AG09309 (cell line): ENCODE measurements at regions not wholly inside any gene's neighbourhood (a gene's known extent, or its start where the extent isn't known, plus 50 kb on each side); places are given as distances from the start of the nearest gene placed in this dataset.
"Not testable (repeated sequence)": the region's sequence is repeated elsewhere in the genome, so short reads cannot be mapped to it uniquely, and the experiment has no call there.

Experiments
- DNase-seq: peaks from one replicate; pipeline ENCODE4 v3.0.0-alpha.2; 2010; ENCODE audit warnings: low read depth
- H3K4me3 ChIP-seq: 2 replicates; pipeline ENCODE4 v1.5.1; 2011; ENCODE audit warnings: mild to moderate bottlenecking, low read depth, low read length, moderate library complexity; ENCODE audit not compliant: control insufficient read depth
- CTCF ChIP-seq: IDR thresholded peaks from 2 replicates; pipeline ENCODE4 v1.5.1; 2011; ENCODE audit warnings: mild to moderate bottlenecking, low read depth, low read length, inconsistent platforms; ENCODE audit not compliant: insufficient read depth, control insufficient read depth; ENCODE audit errors: missing control alignments

GRCh38 chr14:70254476-70254961 is 65.8 kb upstream of the SLC8A3 start:
- DNase-seq, result no peak
- peak overlapping the region; percentile 38 for H3K4me3 ChIP-seq
- TF ChIP-seq CTCF, result no peak

GRCh38 chr14:70253547-70253946 is 64.8 kb upstream of the SLC8A3 start:
- not testable (repeated sequence) for H3K4me3 ChIP-seq, DNase-seq

- no peak for DNase-seq
- no peak overlapping the region for H3K4me3 ChIP-seq
- no peak for TF ChIP-seq CTCF
Observed at GRCh38 chr14:70245026-70245425, 56.3 kb upstream of the SLC8A3 start.

GRCh38 chr14:70239802-70240201 is 51.1 kb upstream of the SLC8A3 start:
- TF ChIP-seq CTCF, result no peak
- no peak for DNase-seq
- no peak overlapping the region for H3K4me3 ChIP-seq

GRCh38 chr14:70238635-70239034 is 49.9 kb upstream of the SLC8A3 start:
- not testable (repeated sequence) for H3K4me3 ChIP-seq, DNase-seq
